ENCODE measurements at regions not wholly inside any gene's neighbourhood (a gene's known extent, or its start where the extent isn't known, plus 50 kb on each side); places are given as distances from the start of the nearest gene placed in this dataset.

GRCh38 chr13:59367904-59368303 is 795.8 kb downstream of the DIAPH3 start:
- TF ChIP-seq, protein P1, sequence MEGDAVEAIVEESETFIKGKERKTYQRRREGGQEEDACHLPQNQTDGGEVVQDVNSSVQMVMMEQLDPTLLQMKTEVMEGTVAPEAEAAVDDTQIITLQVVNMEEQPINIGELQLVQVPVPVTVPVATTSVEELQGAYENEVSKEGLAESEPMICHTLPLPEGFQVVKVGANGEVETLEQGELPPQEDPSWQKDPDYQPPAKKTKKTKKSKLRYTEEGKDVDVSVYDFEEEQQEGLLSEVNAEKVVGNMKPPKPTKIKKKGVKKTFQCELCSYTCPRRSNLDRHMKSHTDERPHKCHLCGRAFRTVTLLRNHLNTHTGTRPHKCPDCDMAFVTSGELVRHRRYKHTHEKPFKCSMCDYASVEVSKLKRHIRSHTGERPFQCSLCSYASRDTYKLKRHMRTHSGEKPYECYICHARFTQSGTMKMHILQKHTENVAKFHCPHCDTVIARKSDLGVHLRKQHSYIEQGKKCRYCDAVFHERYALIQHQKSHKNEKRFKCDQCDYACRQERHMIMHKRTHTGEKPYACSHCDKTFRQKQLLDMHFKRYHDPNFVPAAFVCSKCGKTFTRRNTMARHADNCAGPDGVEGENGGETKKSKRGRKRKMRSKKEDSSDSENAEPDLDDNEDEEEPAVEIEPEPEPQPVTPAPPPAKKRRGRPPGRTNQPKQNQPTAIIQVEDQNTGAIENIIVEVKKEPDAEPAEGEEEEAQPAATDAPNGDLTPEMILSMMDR (IDR thresholded peaks at IDR 0.05; ENCODE audit: low read depth, low read length, missing input control), result no peak
- no peak for TF ChIP-seq REST (IDR thresholded peaks at IDR 0.05)
- no peak for TF ChIP-seq FOXA1 (IDR thresholded peaks at IDR 0.05)
- TF ChIP-seq RXRA (IDR thresholded peaks at IDR 0.05), result no peak
- no peak for TF ChIP-seq RAD21 (IDR thresholded peaks at IDR 0.05)
- no peak for TF ChIP-seq SP1 (IDR thresholded peaks at IDR 0.05)
- TF ChIP-seq, protein P2, sequence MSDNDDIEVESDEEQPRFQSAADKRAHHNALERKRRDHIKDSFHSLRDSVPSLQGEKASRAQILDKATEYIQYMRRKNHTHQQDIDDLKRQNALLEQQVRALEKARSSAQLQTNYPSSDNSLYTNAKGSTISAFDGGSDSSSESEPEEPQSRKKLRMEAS (IDR thresholded peaks at IDR 0.05), result no peak
- no peak for TF ChIP-seq TAF1 (conservative IDR thresholded peaks at IDR 0.05)
- no peak for TF ChIP-seq ATF3 (IDR thresholded peaks at IDR 0.05)
- no peak for TF ChIP-seq JUND (IDR thresholded peaks at IDR 0.05)
- TF ChIP-seq GABPA (IDR thresholded peaks at IDR 0.05 in 1 of 2, conservative IDR thresholded peaks at IDR 0.05 in 1 of 2), result no peak
